ENCODE measurements at regions not wholly inside any gene's neighbourhood (a gene's known extent, or its start where the extent isn't known, plus 50 kb on each side); places are given as distances from the start of the nearest gene placed in this dataset.

DNA sequence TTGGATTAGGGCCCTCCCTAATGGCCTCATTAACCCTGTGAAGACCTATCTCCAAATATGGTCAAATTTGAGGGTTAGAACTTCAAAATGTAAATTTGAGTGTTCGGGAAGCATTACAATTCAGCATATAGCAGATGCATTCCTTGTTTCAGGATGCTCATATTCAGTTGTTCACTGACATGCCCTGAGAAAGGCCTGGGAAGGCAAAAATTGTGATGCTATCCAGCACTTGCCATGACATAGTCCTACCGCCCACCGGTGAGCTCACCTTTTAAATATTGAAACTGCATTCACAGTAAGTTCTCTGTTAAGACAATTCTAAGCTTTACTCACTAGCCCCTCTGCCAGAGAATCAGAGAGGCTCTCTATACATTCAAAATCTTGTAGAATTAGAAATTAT lies 300.3 kb upstream of the CCDC54 start:
- no peaks in the 10 kb centered on the region for H3K27me3 ChIP-seq (ENCODE audit: control insufficient read depth in 2 of 2, insufficient read depth in 1 of 2, low read length in 1 of 2)
- no peaks in the 10 kb centered on the region for H3K9me3 ChIP-seq (ENCODE audit: control insufficient read depth in 2 of 2, insufficient read depth in 1 of 2, low read length in 1 of 2)
- WGBS: 100% methylated on average over 3 of the region's 3 CpGs
- no peak overlapping the region for H3K4me3 ChIP-seq (ENCODE audit: low read length in 2 of 2)
- no peaks in the 10 kb centered on the region for H3K36me3 ChIP-seq (ENCODE audit: control insufficient read depth in 2 of 2, insufficient read depth in 2 of 2, low read length in 1 of 2)
- no peaks in the 10 kb centered on the region for H3K4me1 ChIP-seq (ENCODE audit: control insufficient read depth in 2 of 2, insufficient read depth in 2 of 2, low read length in 2 of 2)
- no peak overlapping the region for H3K27ac ChIP-seq (ENCODE audit: low read depth in 1 of 2, low read length in 1 of 2)
- DNase-seq (ENCODE audit: low read depth in 6 of 9, low spot score in 9 of 9): no peak

DNA sequence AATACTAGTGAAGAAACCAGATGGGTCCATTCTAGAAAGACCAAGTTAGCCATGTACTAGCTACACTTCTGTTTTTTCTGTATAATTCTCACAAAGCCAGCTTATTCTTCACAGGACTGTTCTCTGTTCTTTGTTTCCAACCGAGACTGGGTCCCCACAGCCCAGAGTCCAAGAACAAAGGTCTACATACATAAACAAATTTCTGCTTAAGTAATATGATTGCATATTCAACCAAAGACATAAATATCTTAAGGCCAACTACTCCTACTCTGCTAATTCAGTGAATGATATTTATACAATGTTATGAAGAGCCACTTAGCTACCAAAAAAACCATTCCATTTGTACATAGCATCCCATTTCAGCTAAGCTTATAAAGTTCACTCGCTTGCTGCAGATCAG lies 299.8 kb upstream of the CCDC54 start:
- no peak overlapping the region for H3K27ac ChIP-seq (ENCODE audit: low read depth in 1 of 2, low read length in 1 of 2)
- no peak for DNase-seq (ENCODE audit: low read depth in 6 of 9, low spot score in 9 of 9)
- no peaks in the 10 kb centered on the region for H3K9me3 ChIP-seq (ENCODE audit: control insufficient read depth in 2 of 2, insufficient read depth in 1 of 2, low read length in 1 of 2)
- H3K4me3 ChIP-seq (ENCODE audit: low read length in 2 of 2): no peak overlapping the region
- no peaks in the 10 kb centered on the region for H3K27me3 ChIP-seq (ENCODE audit: control insufficient read depth in 2 of 2, insufficient read depth in 1 of 2, low read length in 1 of 2)
- H3K36me3 ChIP-seq (ENCODE audit: control insufficient read depth in 2 of 2, insufficient read depth in 2 of 2, low read length in 1 of 2): no peaks in the 10 kb centered on the region
- whole genome bisulfite sequencing: 95% methylated on average over 2 of the region's 2 CpGs
- H3K4me1 ChIP-seq (ENCODE audit: control insufficient read depth in 2 of 2, insufficient read depth in 2 of 2, low read length in 2 of 2): no peaks in the 10 kb centered on the region

DNA sequence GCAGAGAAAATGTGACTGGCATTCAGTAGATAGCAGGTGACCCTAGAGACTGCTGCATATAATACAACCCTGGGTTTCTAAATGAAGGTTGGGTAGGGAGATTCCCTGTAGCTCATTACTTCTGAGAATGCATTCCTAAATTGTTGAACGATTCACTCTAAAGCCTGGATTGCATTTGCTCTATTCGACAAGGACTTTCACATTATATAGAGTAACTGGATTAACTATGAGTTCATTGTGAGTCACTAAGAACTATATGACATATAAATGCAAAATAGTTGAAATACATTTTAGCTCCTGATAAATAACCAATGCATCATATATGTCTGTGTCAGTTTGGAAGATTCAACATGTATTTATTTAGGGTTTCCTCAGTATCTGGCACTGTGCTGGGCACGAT lies 294.7 kb upstream of the CCDC54 start:
- Histone ChIP-seq H3K4me1 (ENCODE audit: control insufficient read depth in 2 of 2, insufficient read depth in 2 of 2, low read length in 2 of 2) (no peaks in the 10 kb centered on the region), H3K4me3 (ENCODE audit: low read length in 2 of 2) (no peak overlapping the region), H3K9me3 (ENCODE audit: control insufficient read depth in 2 of 2, insufficient read depth in 1 of 2, low read length in 1 of 2) (no peaks in the 10 kb centered on the region), H3K27me3 (ENCODE audit: control insufficient read depth in 2 of 2, insufficient read depth in 1 of 2, low read length in 1 of 2) (no peaks in the 10 kb centered on the region), H3K36me3 (ENCODE audit: control insufficient read depth in 2 of 2, insufficient read depth in 2 of 2, low read length in 1 of 2) (no peaks in the 10 kb centered on the region), H3K27ac (ENCODE audit: low read depth in 1 of 2, low read length in 1 of 2) (no peak overlapping the region)
- 93% methylated on average over 3 of the region's 3 CpGs for WGBS
- no peak for DNase-seq (ENCODE audit: low read depth in 6 of 9, low spot score in 9 of 9)

DNA sequence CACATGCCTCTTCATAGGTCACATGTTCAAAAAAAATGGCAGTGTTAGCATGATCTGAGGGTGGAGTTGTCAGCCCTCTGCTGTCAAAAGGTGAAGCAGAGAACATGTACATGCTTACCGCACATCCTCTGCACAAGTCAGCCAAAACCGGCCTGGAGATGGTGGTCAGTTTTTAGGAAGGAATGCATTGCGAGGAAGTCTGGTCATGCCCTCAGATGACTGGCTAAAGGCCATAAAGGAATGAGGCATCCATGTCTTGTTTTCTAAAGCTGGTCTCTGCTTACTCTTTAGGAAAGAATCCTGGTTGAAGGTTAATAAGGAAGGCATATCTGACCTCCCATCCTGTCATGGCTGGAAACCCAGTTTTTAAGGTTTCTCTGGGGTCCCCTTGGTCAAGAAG lies 292.0 kb upstream of the CCDC54 start:
- WGBS: 96% methylated on average over 3 of the region's 3 CpGs
- H3K27ac ChIP-seq (ENCODE audit: low read depth in 1 of 2, low read length in 1 of 2): no peak overlapping the region
- no peak for DNase-seq (ENCODE audit: low read depth in 6 of 9, low spot score in 9 of 9)
- no peaks in the 10 kb centered on the region for H3K4me1 ChIP-seq (ENCODE audit: control insufficient read depth in 2 of 2, insufficient read depth in 2 of 2, low read length in 2 of 2)
- no peaks in the 10 kb centered on the region for H3K27me3 ChIP-seq (ENCODE audit: control insufficient read depth in 2 of 2, insufficient read depth in 1 of 2, low read length in 1 of 2)
- H3K4me3 ChIP-seq (ENCODE audit: low read length in 2 of 2): no peak overlapping the region
- H3K36me3 ChIP-seq (ENCODE audit: control insufficient read depth in 2 of 2, insufficient read depth in 2 of 2, low read length in 1 of 2): no peaks in the 10 kb centered on the region
- no peaks in the 10 kb centered on the region for H3K9me3 ChIP-seq (ENCODE audit: control insufficient read depth in 2 of 2, insufficient read depth in 1 of 2, low read length in 1 of 2)

DNA sequence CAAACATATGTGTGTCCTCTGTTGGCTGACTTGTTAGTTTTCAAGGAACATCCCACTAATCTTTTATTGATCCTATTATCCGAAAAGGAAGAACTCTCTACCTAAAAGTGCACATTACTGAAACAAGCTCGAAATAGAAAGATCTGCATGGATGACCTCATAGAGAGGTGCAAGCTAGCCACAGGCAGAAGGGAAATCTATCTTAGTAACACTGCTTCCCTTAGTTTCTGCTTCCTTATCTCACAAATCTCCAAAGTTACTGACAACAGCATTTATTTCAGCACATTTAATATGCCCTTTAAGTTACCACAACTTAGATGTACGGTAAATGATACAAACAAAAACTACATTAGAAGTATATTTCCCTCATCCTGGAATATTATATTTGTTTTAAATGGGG lies 285.1 kb upstream of the CCDC54 start:
- 28% methylated on average over 3 of the region's 3 CpGs for WGBS
- no peak overlapping the region for H3K4me3 ChIP-seq (ENCODE audit: low read length in 2 of 2)
- H3K9me3 ChIP-seq (ENCODE audit: control insufficient read depth in 2 of 2, insufficient read depth in 1 of 2, low read length in 1 of 2): no peaks in the 10 kb centered on the region
- DNase-seq (ENCODE audit: low read depth in 6 of 9, low spot score in 9 of 9): no peak
- no peaks in the 10 kb centered on the region for H3K4me1 ChIP-seq (ENCODE audit: control insufficient read depth in 2 of 2, insufficient read depth in 2 of 2, low read length in 2 of 2)
- no peaks in the 10 kb centered on the region for H3K27me3 ChIP-seq (ENCODE audit: control insufficient read depth in 2 of 2, insufficient read depth in 1 of 2, low read length in 1 of 2)
- no peak overlapping the region for H3K27ac ChIP-seq (ENCODE audit: low read depth in 1 of 2, low read length in 1 of 2)
- H3K36me3 ChIP-seq (ENCODE audit: control insufficient read depth in 2 of 2, insufficient read depth in 2 of 2, low read length in 1 of 2): no peaks in the 10 kb centered on the region

DNA sequence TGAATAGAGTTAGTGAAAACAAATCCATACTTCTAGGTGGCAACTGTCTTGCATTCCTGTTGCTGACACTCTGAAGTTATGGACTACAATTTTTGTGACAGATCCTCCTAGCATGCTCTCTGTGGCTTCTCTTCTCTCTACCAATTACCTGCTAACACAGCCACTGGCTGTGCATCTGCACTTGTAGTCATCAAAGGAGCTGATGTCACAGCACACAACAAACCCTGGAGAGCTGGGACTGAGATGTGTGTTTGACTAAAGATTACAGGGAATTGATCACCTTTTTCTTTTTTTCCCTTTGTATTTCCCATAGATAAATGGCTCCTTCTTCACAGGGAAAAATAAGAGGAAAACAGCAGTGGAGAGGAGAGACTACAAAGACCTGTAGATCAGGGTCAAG lies 278.4 kb upstream of the CCDC54 start:
- no peaks in the 10 kb centered on the region for H3K36me3 ChIP-seq (ENCODE audit: control insufficient read depth in 2 of 2, insufficient read depth in 2 of 2, low read length in 1 of 2)
- H3K27ac ChIP-seq (ENCODE audit: low read depth in 1 of 2, low read length in 1 of 2): no peak overlapping the region
- H3K9me3 ChIP-seq (ENCODE audit: control insufficient read depth in 2 of 2, insufficient read depth in 1 of 2, low read length in 1 of 2): no peaks in the 10 kb centered on the region
- no peaks in the 10 kb centered on the region for H3K4me1 ChIP-seq (ENCODE audit: control insufficient read depth in 2 of 2, insufficient read depth in 2 of 2, low read length in 2 of 2)
- H3K27me3 ChIP-seq (ENCODE audit: control insufficient read depth in 2 of 2, insufficient read depth in 1 of 2, low read length in 1 of 2): no peaks in the 10 kb centered on the region
- no peak overlapping the region for H3K4me3 ChIP-seq (ENCODE audit: low read length in 2 of 2)
- DNase-seq (ENCODE audit: low read depth in 6 of 9, low spot score in 9 of 9): no peak

DNA sequence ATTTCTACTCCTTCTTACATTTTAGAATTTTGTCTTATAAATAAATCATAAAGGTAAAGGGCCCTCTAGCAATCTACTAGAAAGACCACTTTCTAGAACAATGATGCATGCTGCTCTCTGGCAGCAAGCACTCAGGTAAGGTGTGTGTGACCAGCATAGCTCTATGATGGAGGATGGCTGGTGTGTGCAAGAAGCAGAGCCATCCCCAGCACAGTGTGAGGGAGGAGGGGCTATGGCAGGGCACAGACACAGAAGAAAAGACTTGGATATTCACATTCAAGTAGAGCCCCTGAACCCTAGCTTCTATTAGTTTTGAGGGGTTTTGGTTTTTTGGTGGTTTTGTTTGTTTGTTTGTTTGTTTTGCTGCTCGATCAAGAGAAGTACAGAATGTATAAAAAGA lies 277.1 kb upstream of the CCDC54 start:
- Histone ChIP-seq H3K36me3 (ENCODE audit: control insufficient read depth in 2 of 2, insufficient read depth in 2 of 2, low read length in 1 of 2) (no peaks in the 10 kb centered on the region), H3K27ac (ENCODE audit: low read depth in 1 of 2, low read length in 1 of 2) (no peak overlapping the region), H3K4me1 (ENCODE audit: control insufficient read depth in 2 of 2, insufficient read depth in 2 of 2, low read length in 2 of 2) (no peaks in the 10 kb centered on the region), H3K9me3 (ENCODE audit: control insufficient read depth in 2 of 2, insufficient read depth in 1 of 2, low read length in 1 of 2) (no peaks in the 10 kb centered on the region), H3K4me3 (ENCODE audit: low read length in 2 of 2) (no peak overlapping the region), H3K27me3 (ENCODE audit: control insufficient read depth in 2 of 2, insufficient read depth in 1 of 2, low read length in 1 of 2) (no peaks in the 10 kb centered on the region)
- WGBS: 88% methylated on average over 1 of the region's 1 CpG
- DNase-seq (ENCODE audit: low read depth in 6 of 9, low spot score in 9 of 9): no peak

DNA sequence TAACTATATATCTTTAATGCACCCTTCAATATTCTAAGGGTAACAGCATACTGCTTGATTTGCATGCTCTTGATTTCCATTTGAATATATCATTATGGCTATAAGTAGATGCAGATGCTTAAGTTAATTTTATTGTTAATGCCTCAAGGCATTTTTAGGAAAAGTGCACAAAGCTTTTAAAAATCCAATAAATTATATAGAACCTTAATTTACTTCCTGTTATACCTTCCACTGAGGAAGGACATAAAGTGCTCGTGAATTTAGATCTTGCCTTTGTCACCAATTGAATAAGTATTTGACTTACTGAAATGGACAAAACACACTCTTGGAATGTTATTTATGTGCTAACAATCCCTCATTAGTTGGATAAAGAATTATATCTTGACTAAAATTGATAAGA lies 276.7 kb upstream of the CCDC54 start:
- Histone ChIP-seq H3K36me3 (ENCODE audit: control insufficient read depth in 2 of 2, insufficient read depth in 2 of 2, low read length in 1 of 2) (no peaks in the 10 kb centered on the region), H3K27me3 (ENCODE audit: control insufficient read depth in 2 of 2, insufficient read depth in 1 of 2, low read length in 1 of 2) (no peaks in the 10 kb centered on the region), H3K4me3 (ENCODE audit: low read length in 2 of 2) (no peak overlapping the region), H3K9me3 (ENCODE audit: control insufficient read depth in 2 of 2, insufficient read depth in 1 of 2, low read length in 1 of 2) (no peaks in the 10 kb centered on the region), H3K4me1 (ENCODE audit: control insufficient read depth in 2 of 2, insufficient read depth in 2 of 2, low read length in 2 of 2) (no peaks in the 10 kb centered on the region), H3K27ac (ENCODE audit: low read depth in 1 of 2, low read length in 1 of 2) (no peak overlapping the region)
- no peak for DNase-seq (ENCODE audit: low read depth in 6 of 9, low spot score in 9 of 9)
- 92% methylated on average over 1 of the region's 1 CpG for WGBS

DNA sequence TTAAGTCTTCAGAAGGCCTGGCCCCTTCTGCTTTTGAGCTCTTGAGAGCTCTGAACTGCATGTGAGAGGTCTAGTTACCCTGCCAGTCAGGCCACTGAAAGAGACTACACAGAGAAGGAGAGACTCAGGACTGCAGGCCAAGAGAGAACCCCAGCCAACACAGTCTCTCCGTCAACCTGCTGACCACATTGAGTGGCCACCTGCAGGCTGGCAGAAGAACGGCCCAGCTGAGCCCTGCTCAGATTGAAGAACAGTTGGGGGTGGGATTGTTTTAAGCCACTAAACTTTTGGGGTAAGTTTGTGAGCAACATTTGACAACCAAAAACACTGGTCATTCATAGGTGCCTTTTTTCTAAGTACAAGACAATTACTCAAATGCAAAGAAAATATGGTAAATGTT lies 273.5 kb upstream of the CCDC54 start:
- Histone ChIP-seq H3K4me1 (ENCODE audit: control insufficient read depth in 2 of 2, insufficient read depth in 2 of 2, low read length in 2 of 2) (no peaks in the 10 kb centered on the region), H3K27ac (ENCODE audit: low read depth in 1 of 2, low read length in 1 of 2) (no peak overlapping the region), H3K27me3 (ENCODE audit: control insufficient read depth in 2 of 2, insufficient read depth in 1 of 2, low read length in 1 of 2) (no peaks in the 10 kb centered on the region), H3K4me3 (ENCODE audit: low read length in 2 of 2) (no peak overlapping the region), H3K36me3 (ENCODE audit: control insufficient read depth in 2 of 2, insufficient read depth in 2 of 2, low read length in 1 of 2) (no peaks in the 10 kb centered on the region), H3K9me3 (ENCODE audit: control insufficient read depth in 2 of 2, insufficient read depth in 1 of 2, low read length in 1 of 2) (peaks cover 0 to 3% of the 10 kb centered on the region in 2 donors)
- 93% methylated on average over 2 of the region's 2 CpGs for WGBS
- no peak for DNase-seq (ENCODE audit: low read depth in 6 of 9, low spot score in 9 of 9)

DNA sequence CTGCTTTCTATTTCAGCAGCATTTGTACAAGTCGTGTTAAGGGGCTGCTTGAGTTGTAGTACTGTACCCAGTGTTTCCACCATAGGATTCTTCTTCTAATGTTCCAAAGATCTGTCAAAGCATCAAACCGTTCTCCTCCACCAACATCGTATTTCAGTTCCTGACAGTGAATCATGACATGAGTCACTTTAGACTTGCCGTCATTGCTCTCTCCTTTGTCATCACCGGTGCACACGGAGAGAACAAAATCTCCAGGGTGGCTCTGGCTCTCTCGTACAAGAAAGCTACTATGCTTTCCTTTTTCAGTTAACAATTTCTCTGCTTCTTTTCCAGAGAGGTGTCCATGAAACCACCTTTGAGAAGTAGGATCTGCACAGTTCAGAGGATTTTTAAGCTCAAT lies 270.9 kb upstream of the CCDC54 start:
- Histone ChIP-seq H3K9me3 (ENCODE audit: control insufficient read depth in 2 of 2, insufficient read depth in 1 of 2, low read length in 1 of 2) (peaks cover 0 to 3% of the 10 kb centered on the region in 2 donors), H3K27ac (ENCODE audit: low read depth in 1 of 2, low read length in 1 of 2) (no peak overlapping the region), H3K36me3 (ENCODE audit: control insufficient read depth in 2 of 2, insufficient read depth in 2 of 2, low read length in 1 of 2) (no peaks in the 10 kb centered on the region), H3K4me1 (ENCODE audit: control insufficient read depth in 2 of 2, insufficient read depth in 2 of 2, low read length in 2 of 2) (no peaks in the 10 kb centered on the region), H3K4me3 (ENCODE audit: low read length in 2 of 2) (no peak overlapping the region), H3K27me3 (ENCODE audit: control insufficient read depth in 2 of 2, insufficient read depth in 1 of 2, low read length in 1 of 2) (no peaks in the 10 kb centered on the region)
- DNase-seq (ENCODE audit: low read depth in 6 of 9, low spot score in 9 of 9): no peak
- WGBS: 96% methylated on average over 7 of the region's 7 CpGs
